HL-60 (cell line): ENCODE measurements at regions not wholly inside any gene's neighbourhood (a gene's known extent, or its start where the extent isn't known, plus 50 kb on each side); places are given as distances from the start of the nearest gene placed in this dataset.

Source experiments
- POLR2AphosphoS5 ChIP-seq: IDR thresholded peaks from 2 replicates; pipeline ENCODE4 v1.6.1; 2012; ENCODE audit warnings: low read depth
- SPI1 ChIP-seq: IDR thresholded peaks from 2 replicates; pipeline ENCODE4 v1.6.1; 2012; ENCODE audit warnings: low read depth, mild to moderate bottlenecking, borderline replicate concordance
- TF ChIP-seq, protein P1 (sequence below): IDR thresholded peaks from one replicate; pipeline ENCODE4 v1.5.1; 2011; ENCODE audit warnings: low read length, control low read depth, inconsistent platforms; ENCODE audit not compliant: insufficient read depth

DNA sequence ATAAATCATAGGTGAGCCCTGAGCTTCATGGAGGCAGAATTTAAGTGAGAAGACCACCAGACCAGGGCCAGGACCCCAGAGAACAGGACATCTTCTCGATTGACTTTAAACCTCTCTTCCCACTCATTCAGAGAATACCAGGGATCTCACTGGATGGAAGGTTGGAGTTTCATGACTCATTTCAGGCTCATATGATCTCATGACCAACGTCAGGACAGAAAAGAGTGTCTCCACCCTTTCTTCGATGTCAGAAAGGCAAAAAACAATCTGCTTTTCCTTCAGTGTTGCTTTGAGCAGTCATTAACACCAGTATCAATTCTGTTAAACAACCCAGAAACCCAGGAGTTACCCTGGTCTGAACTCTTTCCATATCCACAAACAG lies 361.0 kb downstream of the KLF12 start:
- TF ChIP-seq, protein P1, sequence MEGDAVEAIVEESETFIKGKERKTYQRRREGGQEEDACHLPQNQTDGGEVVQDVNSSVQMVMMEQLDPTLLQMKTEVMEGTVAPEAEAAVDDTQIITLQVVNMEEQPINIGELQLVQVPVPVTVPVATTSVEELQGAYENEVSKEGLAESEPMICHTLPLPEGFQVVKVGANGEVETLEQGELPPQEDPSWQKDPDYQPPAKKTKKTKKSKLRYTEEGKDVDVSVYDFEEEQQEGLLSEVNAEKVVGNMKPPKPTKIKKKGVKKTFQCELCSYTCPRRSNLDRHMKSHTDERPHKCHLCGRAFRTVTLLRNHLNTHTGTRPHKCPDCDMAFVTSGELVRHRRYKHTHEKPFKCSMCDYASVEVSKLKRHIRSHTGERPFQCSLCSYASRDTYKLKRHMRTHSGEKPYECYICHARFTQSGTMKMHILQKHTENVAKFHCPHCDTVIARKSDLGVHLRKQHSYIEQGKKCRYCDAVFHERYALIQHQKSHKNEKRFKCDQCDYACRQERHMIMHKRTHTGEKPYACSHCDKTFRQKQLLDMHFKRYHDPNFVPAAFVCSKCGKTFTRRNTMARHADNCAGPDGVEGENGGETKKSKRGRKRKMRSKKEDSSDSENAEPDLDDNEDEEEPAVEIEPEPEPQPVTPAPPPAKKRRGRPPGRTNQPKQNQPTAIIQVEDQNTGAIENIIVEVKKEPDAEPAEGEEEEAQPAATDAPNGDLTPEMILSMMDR, result no peak
- TF ChIP-seq SPI1 (no peak), POLR2AphosphoS5 (no peak)
